Spleen (tissue), 7 donors: ENCODE measurements at regions not wholly inside any gene's neighbourhood (a gene's known extent, or its start where the extent isn't known, plus 50 kb on each side); places are given as distances from the start of the nearest gene placed in this dataset.

ENCODE experiments used
- POLR2A ChIP-seq, 3 donors: fragments of 450-650 bp; IDR thresholded peaks; one replicate each; pipeline ENCODE4 v1.5.1; 2017; ENCODE audit warnings: antibody characterized with exemption in 3 of 3, mild to moderate bottlenecking in 1 of 3
- TF ChIP-seq, protein P1 (sequence below), 11 experiments: fragments of 200-600 bp in 7 of 11; fragments of 450-650 bp in 4 of 11; sonication (generic) in 4 of 11; IDR thresholded peaks in 8 of 11; conservative IDR thresholded peaks in 3 of 11; 1 replicate in 7 of 11; 2 replicates in 4 of 11; pipeline versions ENCODE4 v1.4.0 to v1.8.0; 2016 to 2021; ENCODE audit warnings: antibody characterized with exemption in 11 of 11, inconsistent platforms in 4 of 11, mild to moderate bottlenecking in 1 of 11
- donor health status: DM: no; HTN: no; CAD: no; lungs with moderate emphysema.
- donor health status: DM: no; HTN: no; CAD: no.
- donor health status: DM: no; HTN: no; CAD: no.

DNA sequence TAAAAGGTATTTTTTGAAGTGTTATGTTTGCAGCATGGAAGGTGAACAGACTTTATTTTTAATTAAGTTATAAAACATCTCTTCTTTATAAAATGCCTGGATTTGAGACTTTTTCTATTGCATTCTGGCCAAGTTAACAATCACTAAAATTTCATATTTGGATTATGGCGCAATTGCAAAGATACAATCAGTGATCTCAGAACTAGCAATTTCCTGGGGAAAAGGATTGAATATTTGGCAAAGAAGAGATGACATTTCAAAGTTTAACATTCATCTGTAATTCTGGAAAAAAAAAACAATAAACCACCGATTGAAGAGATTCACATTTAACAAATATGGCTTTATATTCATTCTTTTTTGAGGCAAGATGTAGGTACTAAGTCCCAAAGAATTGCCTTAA, 378.0 kb downstream of the LRRC70 start:
- TF ChIP-seq, protein P1, sequence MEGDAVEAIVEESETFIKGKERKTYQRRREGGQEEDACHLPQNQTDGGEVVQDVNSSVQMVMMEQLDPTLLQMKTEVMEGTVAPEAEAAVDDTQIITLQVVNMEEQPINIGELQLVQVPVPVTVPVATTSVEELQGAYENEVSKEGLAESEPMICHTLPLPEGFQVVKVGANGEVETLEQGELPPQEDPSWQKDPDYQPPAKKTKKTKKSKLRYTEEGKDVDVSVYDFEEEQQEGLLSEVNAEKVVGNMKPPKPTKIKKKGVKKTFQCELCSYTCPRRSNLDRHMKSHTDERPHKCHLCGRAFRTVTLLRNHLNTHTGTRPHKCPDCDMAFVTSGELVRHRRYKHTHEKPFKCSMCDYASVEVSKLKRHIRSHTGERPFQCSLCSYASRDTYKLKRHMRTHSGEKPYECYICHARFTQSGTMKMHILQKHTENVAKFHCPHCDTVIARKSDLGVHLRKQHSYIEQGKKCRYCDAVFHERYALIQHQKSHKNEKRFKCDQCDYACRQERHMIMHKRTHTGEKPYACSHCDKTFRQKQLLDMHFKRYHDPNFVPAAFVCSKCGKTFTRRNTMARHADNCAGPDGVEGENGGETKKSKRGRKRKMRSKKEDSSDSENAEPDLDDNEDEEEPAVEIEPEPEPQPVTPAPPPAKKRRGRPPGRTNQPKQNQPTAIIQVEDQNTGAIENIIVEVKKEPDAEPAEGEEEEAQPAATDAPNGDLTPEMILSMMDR (IDR thresholded peaks at IDR 0.05 in 8 of 11, conservative IDR thresholded peaks at IDR 0.05 in 3 of 11), result no peak
- no peak for TF ChIP-seq POLR2A (IDR thresholded peaks at IDR 0.05)
